ENCODE measurements at regions not wholly inside any gene's neighbourhood (a gene's known extent, or its start where the extent isn't known, plus 50 kb on each side); places are given as distances from the start of the nearest gene placed in this dataset.

DNA sequence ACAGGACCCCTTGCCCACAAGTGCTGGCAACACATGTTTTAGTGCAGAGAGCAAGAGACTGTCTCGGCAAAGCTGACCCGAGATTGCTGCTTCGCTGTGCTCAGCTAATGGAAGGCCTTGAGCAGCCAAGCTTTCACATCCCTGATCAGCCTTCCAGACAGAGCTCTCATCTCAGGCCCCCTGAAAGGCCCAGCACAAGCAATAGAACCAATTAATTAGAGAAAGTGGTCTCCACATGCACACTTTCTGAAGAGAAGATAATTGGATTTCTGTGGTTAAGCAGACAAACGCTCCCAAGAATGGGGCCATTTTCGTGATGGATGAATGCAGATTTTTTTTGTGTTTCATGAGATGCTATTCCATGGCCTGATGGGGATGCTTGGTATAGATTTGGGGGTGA, 174.9 kb downstream of the NSG2 start:
- DNase-seq (ENCODE audit: low spot score) = no peak
- POLR2A ChIA-PET = no interaction called here
- Histone ChIP-seq H3K27ac (ENCODE audit: low read depth, low read length, poor library complexity, severe bottlenecking) (no peak overlapping the region), H3K4me2 (ENCODE audit: low read length) (no peak overlapping the region), H2AFZ (ENCODE audit: low read length) (no peak overlapping the region), H3K9me3 (ENCODE audit: low read length) (no peaks in the 10 kb centered on the region), H3K4me3 (ENCODE audit: low read depth, low read length, poor library complexity, severe bottlenecking) (no peak overlapping the region), H3K36me3 (ENCODE audit: insufficient read depth, low read length) (no peaks in the 10 kb centered on the region), H4K20me1 (ENCODE audit: insufficient read depth, low read length) (no peaks in the 10 kb centered on the region), H3K79me2 (ENCODE audit: insufficient read depth, low read depth, low read length) (no peaks in the 10 kb centered on the region), H3K9me2 (ENCODE audit: insufficient read depth, low read length) (no peaks in the 10 kb centered on the region), H3K4me1 (ENCODE audit: insufficient read depth, low read length, poor library complexity, severe bottlenecking) (no peaks in the 10 kb centered on the region)
- BruUV-seq (replicated peaks) = no TSS peak
- TF ChIP-seq, protein P1, sequence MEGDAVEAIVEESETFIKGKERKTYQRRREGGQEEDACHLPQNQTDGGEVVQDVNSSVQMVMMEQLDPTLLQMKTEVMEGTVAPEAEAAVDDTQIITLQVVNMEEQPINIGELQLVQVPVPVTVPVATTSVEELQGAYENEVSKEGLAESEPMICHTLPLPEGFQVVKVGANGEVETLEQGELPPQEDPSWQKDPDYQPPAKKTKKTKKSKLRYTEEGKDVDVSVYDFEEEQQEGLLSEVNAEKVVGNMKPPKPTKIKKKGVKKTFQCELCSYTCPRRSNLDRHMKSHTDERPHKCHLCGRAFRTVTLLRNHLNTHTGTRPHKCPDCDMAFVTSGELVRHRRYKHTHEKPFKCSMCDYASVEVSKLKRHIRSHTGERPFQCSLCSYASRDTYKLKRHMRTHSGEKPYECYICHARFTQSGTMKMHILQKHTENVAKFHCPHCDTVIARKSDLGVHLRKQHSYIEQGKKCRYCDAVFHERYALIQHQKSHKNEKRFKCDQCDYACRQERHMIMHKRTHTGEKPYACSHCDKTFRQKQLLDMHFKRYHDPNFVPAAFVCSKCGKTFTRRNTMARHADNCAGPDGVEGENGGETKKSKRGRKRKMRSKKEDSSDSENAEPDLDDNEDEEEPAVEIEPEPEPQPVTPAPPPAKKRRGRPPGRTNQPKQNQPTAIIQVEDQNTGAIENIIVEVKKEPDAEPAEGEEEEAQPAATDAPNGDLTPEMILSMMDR (conservative IDR thresholded peaks at IDR 0.05; ENCODE audit: low read length) = no peak
- no peak for TF ChIP-seq EZH2phosphoT487 (IDR thresholded peaks at IDR 0.05; ENCODE audit: borderline replicate concordance, low read depth, low read length)
- CTCF ChIA-PET (ENCODE audit: unreplicated experiment) = no interaction called here
- intact Hi-C loops (cut with micrococcal nuclease; ENCODE audit: unreplicated experiment) = no loop called here

DNA sequence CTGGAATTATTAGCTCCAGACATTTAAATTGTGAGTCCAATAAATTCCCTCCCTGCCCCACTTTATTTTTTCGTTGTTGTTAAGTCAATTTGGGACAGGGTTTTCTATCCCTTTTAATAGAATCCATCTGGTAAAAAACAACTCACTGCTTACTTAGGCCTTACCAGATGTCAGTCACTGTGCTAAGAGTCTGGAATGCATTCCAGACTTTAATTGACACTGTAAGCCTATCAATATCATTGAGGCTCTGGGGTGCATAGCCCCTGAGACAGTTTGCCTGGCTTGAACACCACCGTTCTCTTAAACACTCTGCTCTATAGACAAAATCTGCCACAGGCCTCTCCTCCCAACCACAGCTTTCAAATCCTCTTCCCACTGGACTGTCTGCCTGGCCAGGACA, 175.9 kb downstream of the NSG2 start:
- H3K79me2 ChIP-seq (ENCODE audit: insufficient read depth, low read depth, low read length) = no peaks in the 10 kb centered on the region
- no peak for DNase-seq (ENCODE audit: low spot score)
- POLR2A ChIA-PET = no interaction called here

DNA sequence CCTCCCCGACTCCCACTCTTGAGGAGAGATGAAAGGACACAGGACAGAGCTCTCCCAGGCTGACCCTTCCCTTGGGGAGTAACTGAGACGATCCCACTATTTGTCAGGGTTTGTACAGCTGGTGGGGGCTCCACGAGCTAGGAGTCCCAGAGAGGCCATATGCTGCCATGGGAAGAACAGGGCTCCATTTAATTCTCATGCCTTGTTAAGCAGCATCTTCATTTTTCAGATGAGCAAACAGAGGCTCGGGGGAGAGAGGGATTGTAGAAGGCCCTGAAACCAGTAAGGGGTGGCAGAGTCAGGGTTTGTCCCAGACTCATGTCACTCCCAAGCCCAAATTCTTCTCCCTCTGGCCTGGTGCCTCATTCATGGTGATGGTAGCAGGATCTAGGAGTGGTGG, 176.4 kb downstream of the NSG2 start:
- Histone ChIP-seq H2AFZ (ENCODE audit: low read length) (no peak overlapping the region), H3K9me3 (ENCODE audit: low read length) (no peaks in the 10 kb centered on the region), H3K4me1 (ENCODE audit: insufficient read depth, low read length, poor library complexity, severe bottlenecking) (no peaks in the 10 kb centered on the region), H3K9me2 (ENCODE audit: insufficient read depth, low read length) (no peaks in the 10 kb centered on the region), H3K36me3 (ENCODE audit: insufficient read depth, low read length) (no peaks in the 10 kb centered on the region), H3K4me2 (ENCODE audit: low read length) (no peak overlapping the region), H3K79me2 (ENCODE audit: insufficient read depth, low read depth, low read length) (no peaks in the 10 kb centered on the region), H3K4me3 (ENCODE audit: low read depth, low read length, poor library complexity, severe bottlenecking) (no peak overlapping the region), H4K20me1 (ENCODE audit: insufficient read depth, low read length) (no peaks in the 10 kb centered on the region), H3K27ac (ENCODE audit: low read depth, low read length, poor library complexity, severe bottlenecking) (no peak overlapping the region)
- TF ChIP-seq, protein P1 (conservative IDR thresholded peaks at IDR 0.05; ENCODE audit: low read length) = no peak
- no peak for TF ChIP-seq EZH2phosphoT487 (IDR thresholded peaks at IDR 0.05; ENCODE audit: borderline replicate concordance, low read depth, low read length)
- no peak for DNase-seq (ENCODE audit: low spot score)
- no TSS peak for BruUV-seq (replicated peaks)
- intact Hi-C loops (cut with micrococcal nuclease; ENCODE audit: unreplicated experiment) = no loop called here
- ChIA-PET POLR2A (no interaction called here), CTCF (ENCODE audit: unreplicated experiment) (no interaction called here)

More for the DNA sequence above, 175.9 kb downstream of the NSG2 start:
- intact Hi-C loops (cut with micrococcal nuclease; ENCODE audit: unreplicated experiment) = no loop called here
- no peaks in the 10 kb centered on the region for H3K9me2 ChIP-seq (ENCODE audit: insufficient read depth, low read length)
- H3K4me2 ChIP-seq (ENCODE audit: low read length) = no peak overlapping the region
- no peaks in the 10 kb centered on the region for H3K4me1 ChIP-seq (ENCODE audit: insufficient read depth, low read length, poor library complexity, severe bottlenecking)
- no TSS peak for BruUV-seq (replicated peaks)
- H3K9me3 ChIP-seq (ENCODE audit: low read length) = no peaks in the 10 kb centered on the region
- no peak for TF ChIP-seq EZH2phosphoT487 (IDR thresholded peaks at IDR 0.05; ENCODE audit: borderline replicate concordance, low read depth, low read length)
- TF ChIP-seq, protein P1 (conservative IDR thresholded peaks at IDR 0.05; ENCODE audit: low read length) = no peak
- H3K4me3 ChIP-seq (ENCODE audit: low read depth, low read length, poor library complexity, severe bottlenecking) = no peak overlapping the region
- H4K20me1 ChIP-seq (ENCODE audit: insufficient read depth, low read length) = no peaks in the 10 kb centered on the region
- no peak overlapping the region for H2AFZ ChIP-seq (ENCODE audit: low read length)
- H3K36me3 ChIP-seq (ENCODE audit: insufficient read depth, low read length) = no peaks in the 10 kb centered on the region
- H3K27ac ChIP-seq (ENCODE audit: low read depth, low read length, poor library complexity, severe bottlenecking) = no peak overlapping the region
- CTCF ChIA-PET (ENCODE audit: unreplicated experiment) = no interaction called here

All from OCI-LY7 (cell line).